ENCODE measurements at regions not wholly inside any gene's neighbourhood (a gene's known extent, or its start where the extent isn't known, plus 50 kb on each side); places are given as distances from the start of the nearest gene placed in this dataset.

- Histone ChIP-seq H3K4me1 (no peaks in the 10 kb centered on the region), H3K9me3 (no peaks in the 10 kb centered on the region), H3K27ac (no peak overlapping the region), H3K36me3 (no peaks in the 10 kb centered on the region), H3K4me3 (no peak overlapping the region), H3K27me3 (no peaks in the 10 kb centered on the region)
- no peak for DNase-seq (ENCODE audit: low spot score in 2 of 2)
- intact Hi-C loops (cut with DNase I), result no loop called here
- TF ChIP-seq, protein P1, sequence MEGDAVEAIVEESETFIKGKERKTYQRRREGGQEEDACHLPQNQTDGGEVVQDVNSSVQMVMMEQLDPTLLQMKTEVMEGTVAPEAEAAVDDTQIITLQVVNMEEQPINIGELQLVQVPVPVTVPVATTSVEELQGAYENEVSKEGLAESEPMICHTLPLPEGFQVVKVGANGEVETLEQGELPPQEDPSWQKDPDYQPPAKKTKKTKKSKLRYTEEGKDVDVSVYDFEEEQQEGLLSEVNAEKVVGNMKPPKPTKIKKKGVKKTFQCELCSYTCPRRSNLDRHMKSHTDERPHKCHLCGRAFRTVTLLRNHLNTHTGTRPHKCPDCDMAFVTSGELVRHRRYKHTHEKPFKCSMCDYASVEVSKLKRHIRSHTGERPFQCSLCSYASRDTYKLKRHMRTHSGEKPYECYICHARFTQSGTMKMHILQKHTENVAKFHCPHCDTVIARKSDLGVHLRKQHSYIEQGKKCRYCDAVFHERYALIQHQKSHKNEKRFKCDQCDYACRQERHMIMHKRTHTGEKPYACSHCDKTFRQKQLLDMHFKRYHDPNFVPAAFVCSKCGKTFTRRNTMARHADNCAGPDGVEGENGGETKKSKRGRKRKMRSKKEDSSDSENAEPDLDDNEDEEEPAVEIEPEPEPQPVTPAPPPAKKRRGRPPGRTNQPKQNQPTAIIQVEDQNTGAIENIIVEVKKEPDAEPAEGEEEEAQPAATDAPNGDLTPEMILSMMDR (IDR thresholded peaks at IDR 0.05), result no peak
Measured at GRCh38 chr6:14697427-14697826, 548.4 kb upstream of the JARID2 start.

GRCh38 chr6:14699803-14700601 is 545.9 kb upstream of the JARID2 start:
- TF ChIP-seq, protein P1 (IDR thresholded peaks at IDR 0.05), result no peak

GRCh38 chr6:14701946-14702345 is 543.9 kb upstream of the JARID2 start:
- H3K36me3 ChIP-seq, result no peaks in the 10 kb centered on the region
- no peak overlapping the region for H3K4me3 ChIP-seq
- no peaks in the 10 kb centered on the region for H3K27me3 ChIP-seq
- intact Hi-C loops (cut with DNase I), result no loop called here
- TF ChIP-seq, protein P1 (IDR thresholded peaks at IDR 0.05), result no peak
- DNase-seq (ENCODE audit: low spot score in 2 of 2), result no peak
- no peak overlapping the region for H3K27ac ChIP-seq
- H3K4me1 ChIP-seq, result peaks cover 0 to 3% of the 10 kb centered on the region in 2 donors
- no peaks in the 10 kb centered on the region for H3K9me3 ChIP-seq

More at GRCh38 chr6:14699803-14700601, 545.9 kb upstream of the JARID2 start:
- Histone ChIP-seq H3K4me1 (no peaks in the 10 kb centered on the region), H3K36me3 (no peaks in the 10 kb centered on the region), H3K27ac (no peak overlapping the region), H3K4me3 (no peak overlapping the region), H3K27me3 (no peaks in the 10 kb centered on the region), H3K9me3 (no peaks in the 10 kb centered on the region)
- no peak for DNase-seq (ENCODE audit: low spot score in 2 of 2)
- intact Hi-C loops (cut with DNase I), result no loop called here

DNA sequence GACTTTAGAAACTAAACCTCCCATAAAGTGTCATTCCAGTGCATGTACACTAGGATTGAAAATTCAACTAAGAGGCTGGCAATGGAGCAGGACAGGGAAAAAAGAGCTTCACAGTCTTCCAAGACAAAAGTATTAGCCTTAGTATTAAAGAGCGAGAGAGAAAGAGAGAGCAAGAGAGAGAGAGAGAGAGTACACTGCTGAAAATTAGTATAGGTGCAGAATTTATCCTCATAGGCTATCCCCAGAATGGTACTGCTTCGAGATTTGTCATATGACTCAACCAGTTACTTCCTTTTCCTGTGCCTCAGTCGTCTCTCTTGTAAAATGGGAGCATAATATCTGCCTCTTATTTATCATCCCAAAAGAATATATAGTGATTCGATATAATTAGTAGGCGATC is 543.2 kb upstream of the JARID2 start:
- intact Hi-C loops (cut with DNase I), result no loop called here
- Histone ChIP-seq H3K4me3 (no peak overlapping the region), H3K27me3 (no peaks in the 10 kb centered on the region), H3K9me3 (no peaks in the 10 kb centered on the region), H3K4me1 (peaks cover 0 to 3% of the 10 kb centered on the region in 2 donors), H3K27ac (no peak overlapping the region), H3K36me3 (no peaks in the 10 kb centered on the region)
- no peak for DNase-seq (ENCODE audit: low spot score in 2 of 2)
- TF ChIP-seq, protein P1 (IDR thresholded peaks at IDR 0.05), result no peak

- no peak for DNase-seq (ENCODE audit: low spot score in 2 of 2)
- peaks cover 0 to 3% of the 10 kb centered on the region in 2 donors for H3K4me1 ChIP-seq
- H3K36me3 ChIP-seq, result no peaks in the 10 kb centered on the region
- no peaks in the 10 kb centered on the region for H3K9me3 ChIP-seq
- no peaks in the 10 kb centered on the region for H3K27me3 ChIP-seq
- TF ChIP-seq, protein P1 (IDR thresholded peaks at IDR 0.05), result no peak
- no peak overlapping the region for H3K27ac ChIP-seq
- intact Hi-C loops (cut with DNase I), result no loop called here
- H3K4me3 ChIP-seq, result no peak overlapping the region
Measured at GRCh38 chr6:14703586-14703985, 542.3 kb upstream of the JARID2 start.
